Retina (tissue), 1 donor: ENCODE measurements at regions not wholly inside any gene's neighbourhood (a gene's known extent, or its start where the extent isn't known, plus 50 kb on each side); places are given as distances from the start of the nearest gene placed in this dataset.

ENCODE experiments used
- DNase-seq: peaks from one replicate; pipeline ENCODE4 v3.0.0-alpha.2; 2016

DNA sequence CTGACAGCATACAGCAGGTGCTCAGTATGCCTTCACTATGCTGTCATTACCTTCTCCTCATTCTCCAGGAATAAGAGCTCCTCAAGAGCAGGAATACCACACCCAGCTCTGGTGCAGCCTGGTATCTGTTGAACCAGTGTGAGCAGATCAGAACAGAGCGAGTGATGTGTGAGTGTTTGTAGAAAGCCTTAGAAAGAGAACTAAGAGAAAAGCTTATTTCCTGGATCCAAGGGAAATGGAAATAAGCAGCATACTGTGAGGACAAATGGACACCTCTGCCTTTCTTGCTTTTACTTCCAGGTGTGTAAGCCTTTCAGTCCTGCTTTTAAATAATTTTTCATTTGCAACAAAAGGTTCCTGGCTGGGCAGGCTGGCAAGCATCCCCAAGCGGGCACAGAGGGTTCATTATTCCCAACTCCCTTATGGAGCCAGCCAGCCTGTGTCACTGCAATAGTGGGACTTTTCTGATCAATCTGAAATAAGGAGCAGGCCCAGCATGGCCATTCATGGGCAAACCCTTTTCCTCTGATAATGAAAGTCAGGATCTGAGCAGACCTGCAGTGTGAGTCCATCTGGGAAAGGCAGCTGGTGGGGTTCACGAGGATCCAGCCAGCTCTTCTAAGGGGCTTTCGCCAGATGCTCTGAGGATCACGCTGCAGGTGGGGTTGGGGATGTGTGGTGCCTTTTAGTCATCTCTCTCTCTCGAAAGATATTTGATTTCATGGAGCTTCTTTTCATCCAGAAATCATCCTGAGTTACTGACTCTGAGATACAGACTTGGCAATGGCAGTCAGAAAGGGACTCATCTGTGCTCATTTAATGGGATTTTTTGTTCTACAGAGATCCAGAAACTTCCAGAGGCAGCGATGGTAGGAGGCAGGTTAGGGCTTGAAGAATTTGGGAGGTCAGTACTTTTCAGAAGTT is 594.9 kb upstream of the CFAP20DC start:
- DNase-seq = no peak

DNA sequence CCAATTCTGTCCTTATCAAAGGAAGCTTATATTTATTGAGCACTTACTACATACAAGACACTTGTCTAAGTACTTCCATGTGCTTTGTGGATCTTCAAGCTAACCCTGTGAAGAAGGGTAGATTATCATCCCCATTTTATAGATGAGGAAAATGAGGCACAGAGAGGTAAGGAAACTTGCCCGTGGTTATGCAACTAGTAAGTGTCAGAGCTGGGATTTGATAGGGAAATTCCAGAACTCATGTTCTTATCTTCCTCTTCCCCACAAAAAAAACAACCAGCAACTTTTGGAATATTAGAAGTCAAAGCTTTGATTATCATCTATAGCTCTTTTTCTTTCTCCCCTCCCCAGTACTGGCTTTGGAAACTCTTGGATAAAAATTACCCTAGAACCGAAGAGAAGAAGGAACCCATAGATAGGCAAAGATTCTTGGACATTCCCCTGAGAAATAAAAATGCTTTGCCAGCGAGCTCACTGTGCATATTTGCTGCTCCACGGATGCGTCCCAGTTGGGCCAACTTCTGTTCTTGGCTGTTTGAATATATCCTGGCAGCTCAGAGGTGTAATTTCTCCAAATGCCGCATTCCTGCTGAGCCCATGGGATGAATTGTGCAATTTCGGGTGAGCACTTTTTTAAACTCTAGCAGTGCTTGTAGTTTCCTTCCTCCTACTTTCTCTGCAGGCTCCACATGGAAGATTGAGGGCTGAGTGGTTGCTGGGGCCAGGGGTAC is 591.5 kb upstream of the CFAP20DC start:
- DNase-seq = no peak

DNA sequence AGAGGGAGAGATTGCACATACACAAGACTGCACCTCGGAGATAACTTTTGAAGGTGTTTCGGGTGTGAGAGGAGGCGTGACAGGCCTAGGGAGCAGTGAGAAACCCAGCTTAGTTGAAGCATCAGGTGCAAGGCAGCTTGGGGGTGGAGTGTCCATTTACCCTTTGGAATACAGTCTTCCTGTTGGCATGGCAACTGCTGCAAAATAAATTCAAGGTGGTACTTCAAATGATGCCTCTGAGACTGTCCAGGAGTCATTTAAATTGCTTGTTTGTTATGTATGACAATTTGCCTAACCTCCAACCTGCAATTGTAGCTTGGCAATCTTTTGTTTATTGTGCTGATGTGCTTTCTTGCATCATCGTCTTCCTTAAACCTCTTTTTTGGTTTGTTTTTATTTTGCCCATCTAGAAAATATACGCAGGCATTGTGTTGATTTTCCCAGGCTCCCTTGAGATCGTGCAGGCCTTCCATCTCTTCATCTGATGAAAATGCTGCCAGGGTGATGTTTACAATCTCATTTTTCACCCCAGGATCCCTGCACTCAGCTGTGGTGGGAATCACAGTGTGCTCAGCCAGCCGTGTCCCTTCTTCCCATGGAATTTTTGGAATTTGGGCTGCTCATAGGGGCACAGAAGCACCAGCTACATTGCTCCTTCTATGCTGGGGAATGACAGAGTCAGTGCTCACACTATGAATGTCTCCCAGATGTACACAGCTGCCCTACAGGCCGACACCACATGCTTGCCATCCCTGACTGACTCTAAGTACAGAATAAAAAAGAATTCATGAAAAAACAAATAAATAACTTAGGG is 583.1 kb upstream of the CFAP20DC start:
- DNase-seq = no peak

DNA sequence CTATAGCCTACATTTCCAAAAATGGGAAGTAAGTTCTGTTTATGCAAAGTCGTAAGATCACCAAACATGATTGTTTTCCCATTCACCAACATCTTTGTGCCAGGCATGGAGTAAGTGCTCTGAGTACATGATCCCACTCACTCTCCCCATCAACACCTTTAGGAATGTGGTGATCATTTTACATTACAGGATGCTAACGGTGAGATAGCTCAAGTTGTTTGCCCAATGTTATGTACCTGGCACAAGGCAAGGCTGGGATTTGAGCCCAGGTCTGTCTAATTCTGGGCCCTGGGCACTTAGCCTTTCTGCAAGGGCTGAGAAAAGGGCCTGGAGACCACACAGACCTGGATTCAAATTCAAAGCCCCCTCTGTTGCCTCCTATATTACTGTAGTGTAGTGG is 581.7 kb upstream of the CFAP20DC start:
- no peak for DNase-seq

DNA sequence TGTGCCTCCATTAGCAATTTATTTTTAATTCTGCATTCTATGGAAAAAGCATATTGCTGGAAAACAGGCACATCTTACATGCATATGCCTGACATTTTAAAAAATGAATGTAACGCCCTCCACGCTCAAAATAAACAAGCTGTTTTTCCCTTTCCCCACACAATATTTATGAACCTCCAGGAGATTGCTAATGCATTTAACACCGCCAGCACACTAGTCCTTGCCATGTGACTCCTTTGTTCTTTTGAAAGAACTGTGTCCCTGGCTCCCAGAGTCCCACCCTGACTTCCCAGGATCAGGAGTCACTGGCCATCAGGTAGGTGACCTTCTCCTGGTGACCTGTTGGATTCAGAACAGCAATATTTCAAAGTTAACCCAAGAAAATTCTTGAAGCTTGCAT is 571.2 kb upstream of the CFAP20DC start:
- DNase-seq = no peak

DNA sequence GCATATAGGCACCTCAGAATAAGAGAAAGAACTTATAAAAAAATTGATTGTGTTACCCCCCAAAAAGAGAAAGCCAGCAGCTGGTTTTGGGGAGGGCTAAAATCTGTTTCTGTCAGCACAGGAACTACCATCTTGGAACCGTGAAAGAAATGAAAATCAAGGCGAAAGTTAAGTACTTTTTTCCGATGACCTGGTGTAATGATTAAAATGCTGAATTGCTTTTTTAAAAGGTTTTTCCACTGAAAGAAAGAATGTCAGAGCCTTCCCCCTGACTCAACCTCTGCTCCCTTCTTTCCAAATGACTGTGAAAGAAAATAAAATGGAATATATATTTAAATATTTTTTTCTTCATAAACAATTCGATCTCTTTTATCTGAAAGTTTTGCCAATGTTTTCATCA is 570.5 kb upstream of the CFAP20DC start:
- DNase-seq = no peak

DNA sequence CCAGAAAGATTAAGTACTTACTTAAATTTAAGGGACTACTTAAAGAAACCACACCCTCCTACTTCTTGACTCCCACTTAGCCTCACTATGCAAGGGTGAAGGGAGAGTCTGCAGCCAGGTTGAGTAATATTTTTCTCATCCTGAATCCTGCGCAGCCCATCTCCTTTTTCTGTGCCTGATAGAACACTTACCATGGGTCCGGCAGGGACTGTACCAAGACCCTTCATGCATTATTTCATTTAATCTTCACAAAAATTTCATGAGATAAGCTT is 562.6 kb upstream of the CFAP20DC start:
- DNase-seq = no peak

DNA sequence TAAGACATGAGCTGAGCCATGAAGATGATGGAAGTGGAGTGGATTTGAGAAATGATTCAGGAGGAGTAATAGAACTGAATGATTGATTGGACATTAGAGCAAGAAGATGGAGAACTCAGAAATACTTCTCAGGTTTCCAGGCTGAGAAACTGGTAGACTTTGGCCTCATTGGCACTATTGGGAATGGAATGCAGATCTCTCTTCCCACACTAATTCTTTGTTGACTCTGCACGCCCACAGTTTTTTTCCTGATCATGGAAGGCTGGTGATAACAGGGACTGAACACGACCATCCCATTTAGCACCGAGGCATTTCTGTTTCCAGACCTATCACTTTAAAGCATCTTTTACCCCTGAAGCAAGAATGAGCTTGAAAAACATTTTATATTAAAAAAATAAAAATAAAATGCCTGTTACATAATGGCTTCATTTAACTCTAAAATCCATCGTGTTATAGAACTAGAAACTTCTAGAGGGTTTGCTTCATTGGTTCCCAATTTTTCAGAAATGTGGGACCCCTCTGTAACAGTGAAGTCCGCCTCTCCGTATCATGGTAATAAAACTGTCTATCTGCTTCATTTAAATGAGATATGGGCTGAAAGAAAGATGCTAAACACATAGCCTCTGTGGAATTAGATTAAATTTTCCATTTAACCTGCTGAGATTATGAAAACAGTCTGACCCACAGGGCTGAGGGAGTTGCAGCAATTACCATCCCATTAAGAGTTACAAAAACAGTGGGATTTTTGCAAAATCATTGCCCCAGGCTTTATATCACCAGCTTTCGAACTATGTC is 562.0 kb upstream of the CFAP20DC start:
- no peak for DNase-seq

DNA sequence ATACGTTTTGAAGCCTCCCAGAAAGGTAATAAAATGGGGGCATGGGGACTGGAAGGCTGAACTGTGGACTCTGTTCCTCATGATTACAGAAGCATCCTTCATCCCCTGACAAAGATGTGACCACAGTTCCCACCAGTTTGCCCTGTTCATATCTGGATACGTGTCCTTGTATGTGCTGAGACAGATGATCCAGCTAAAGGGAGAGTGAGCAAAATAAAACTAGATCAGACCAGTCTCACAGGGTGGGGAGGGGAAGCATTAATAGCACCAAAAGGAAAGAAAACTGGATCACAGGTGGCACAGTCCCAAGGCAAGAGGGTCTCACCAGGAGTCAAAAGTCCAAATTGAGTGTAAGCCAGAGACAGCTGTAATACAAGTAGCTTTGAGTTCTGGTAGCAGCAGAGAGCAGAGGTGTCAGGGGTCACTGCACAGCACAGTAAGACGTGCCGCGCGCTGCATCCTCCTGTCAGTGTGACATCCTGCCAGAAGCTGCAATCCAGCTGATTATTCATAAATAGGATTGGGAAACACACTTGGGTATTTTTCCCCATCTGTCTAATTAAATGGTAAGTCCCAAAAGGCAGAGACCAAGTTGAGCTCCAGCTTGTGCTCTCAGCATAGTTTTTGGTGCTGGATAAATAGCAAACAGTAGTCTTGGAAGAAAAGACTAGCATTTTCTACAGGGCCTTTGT is 560.0 kb upstream of the CFAP20DC start:
- DNase-seq = peak; percentile 67

DNA sequence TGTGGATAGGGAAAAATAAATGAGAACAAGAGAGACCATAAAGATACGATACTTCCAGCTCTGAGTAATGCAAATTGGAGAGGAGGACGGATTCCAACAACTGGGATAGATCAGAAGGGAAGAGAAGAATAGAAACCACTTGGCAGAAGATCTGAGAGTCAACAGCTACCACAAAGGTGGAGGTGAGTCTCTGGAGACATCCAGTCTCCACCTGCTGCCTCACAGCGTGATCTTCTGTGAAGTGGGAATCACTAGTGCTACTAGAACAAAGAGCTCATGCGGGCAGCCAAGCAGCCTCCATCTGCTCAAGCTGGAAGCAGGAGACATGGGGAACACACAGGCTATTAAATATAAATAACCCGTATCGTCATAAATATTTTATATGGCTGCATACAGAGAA is 558.5 kb upstream of the CFAP20DC start:
- DNase-seq = no peak

DNA sequence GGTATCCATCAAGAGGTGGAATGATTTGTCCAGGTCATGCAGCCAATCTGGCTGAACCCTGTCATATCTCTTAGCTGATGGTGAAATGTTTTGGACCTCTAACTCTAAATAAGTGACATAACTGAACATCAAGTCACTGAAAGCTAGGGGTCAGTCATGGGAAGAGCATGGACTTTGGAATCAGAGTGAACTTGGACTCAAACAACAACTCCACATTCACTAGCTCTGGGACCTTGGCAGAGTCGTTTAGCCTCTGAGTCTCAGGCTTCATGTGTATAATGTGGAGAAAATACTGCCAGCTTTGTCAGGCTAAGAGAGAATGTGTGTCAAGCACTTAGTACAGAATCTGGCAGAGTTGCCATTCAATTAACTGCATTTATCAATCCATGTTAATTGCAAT is 557.8 kb upstream of the CFAP20DC start:
- DNase-seq = no peak

DNA sequence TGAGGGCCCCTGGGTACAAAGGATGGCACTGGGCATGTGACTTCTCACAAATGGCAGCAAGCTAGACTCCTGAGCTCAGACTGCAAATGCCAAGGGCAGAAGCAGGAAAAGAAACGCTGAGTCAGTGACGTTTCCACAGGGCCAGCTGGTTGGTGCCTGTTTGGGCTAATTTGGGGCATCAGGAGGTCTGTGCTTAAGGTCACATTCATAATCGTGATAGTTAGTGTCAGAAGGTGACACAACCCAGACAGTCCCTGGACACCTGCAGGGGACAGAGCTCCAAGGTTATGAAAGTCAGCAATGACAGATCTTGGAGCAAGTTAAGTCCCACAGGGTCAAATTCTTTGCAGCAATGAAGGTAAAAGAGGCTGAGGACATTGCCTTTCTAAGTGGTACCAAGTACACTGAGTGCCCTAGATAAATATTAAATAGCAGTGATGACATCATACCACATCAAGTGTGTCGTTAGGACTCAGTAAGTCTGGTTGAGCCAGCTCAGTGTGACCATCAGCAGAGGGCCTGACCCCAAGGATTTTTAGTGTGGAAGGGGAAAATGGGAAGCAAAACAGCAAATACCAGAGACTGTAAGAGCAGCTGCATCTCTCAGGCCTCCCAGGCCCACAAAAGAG is 556.9 kb upstream of the CFAP20DC start:
- DNase-seq = no peak

DNA sequence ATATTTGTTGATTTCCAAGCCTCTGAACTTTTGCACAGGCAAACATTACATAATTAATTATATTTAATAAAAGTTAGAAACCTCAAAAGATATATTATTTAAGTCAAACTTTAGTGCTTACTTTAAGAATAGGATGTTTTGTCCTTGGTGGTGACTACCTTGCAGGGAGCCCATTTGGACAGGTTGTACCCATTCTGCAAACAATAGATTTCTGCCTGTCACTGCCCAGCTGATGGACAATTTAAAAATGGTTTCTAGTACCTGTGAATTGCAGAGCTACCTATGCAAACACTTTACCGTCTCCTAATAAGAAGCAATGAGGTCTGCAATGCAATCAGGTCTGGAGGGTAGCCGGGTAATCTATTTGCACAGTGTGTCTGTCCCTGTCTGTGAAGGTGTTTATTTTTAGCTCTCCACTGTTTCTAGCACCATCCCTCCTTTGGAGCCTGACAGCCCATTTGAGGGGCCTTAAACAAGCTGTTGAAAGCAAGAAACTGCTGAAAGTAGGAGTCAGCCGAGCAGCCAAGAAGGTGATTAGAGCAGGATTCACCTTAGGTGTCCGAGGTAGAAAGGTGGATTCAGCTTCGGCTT is 556.2 kb upstream of the CFAP20DC start:
- DNase-seq = no peak

DNA sequence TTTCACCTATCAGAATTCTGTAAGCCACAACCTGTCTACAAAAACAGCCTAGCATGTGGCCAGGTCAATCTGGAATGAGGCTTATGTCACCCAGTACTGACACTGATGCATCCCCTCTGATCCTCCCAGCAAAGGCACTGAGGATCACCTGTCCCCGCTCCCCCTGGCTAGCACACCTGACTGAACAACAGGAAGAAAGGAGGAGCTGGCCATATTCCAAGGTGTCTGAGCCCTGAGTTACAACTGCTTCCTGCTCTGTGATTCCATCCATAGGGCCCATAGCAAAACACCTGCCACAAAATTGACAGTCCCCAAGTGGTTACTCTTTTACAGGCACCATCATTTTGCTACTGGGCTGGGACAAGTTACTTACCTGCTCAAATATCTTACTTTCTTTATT is 555.5 kb upstream of the CFAP20DC start:
- no peak for DNase-seq

DNA sequence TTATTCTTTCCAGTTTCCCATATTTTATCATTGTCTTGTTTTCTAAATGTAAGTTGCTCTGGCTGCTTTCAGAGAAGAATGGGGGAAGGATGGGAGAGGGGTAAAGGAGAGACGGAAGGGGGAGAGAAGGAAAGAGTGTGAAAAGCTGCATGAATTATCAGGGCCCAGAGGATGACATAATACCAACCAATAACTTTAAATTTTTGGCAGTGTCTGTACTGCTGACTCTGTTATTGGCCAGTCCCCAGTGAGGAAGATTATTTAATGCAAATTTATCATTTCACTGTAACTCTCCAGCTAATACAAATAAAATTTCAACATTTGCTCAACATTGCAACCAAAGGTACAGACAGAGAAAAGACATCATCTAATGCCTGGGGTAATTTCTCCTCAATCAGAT is 551.7 kb upstream of the CFAP20DC start:
- no peak for DNase-seq

DNA sequence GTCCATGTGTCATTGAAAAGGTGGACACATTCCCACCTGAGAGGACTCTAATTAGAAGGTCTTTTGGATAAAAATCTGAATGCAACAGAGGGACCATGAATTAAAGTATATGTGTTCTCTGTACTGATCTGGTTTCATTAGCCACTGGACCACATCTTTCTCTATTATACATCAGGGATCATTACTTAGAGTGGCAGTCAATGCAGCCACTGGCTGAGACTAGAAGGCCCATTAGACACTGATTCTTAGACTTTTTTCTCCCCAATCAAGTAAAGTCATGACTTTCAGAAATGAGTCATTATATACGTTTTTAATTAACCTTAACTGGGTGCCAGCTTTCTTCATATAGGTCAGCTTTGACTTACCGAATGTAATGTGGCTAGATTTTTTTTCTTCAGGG is 550.8 kb upstream of the CFAP20DC start:
- DNase-seq = no peak

DNA sequence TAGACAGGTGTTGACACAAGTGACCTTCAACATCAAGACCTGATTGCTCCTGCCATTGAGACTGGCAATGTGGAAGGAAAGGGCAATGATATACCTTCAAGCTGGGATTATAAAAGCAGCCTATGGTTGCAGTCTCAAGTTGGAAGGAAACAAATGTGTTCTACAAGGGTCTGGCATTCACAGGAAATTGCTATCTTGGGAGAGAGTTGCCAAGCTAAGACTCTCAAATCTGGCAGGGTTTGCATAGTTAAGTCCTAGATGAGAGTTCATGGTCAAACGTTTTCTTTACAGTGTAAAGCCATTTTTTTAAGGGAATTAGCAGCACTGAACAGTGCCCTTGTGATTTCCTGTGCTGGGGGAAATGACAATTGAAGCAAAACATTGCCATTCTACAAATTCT is 546.9 kb upstream of the CFAP20DC start:
- no peak for DNase-seq

DNA sequence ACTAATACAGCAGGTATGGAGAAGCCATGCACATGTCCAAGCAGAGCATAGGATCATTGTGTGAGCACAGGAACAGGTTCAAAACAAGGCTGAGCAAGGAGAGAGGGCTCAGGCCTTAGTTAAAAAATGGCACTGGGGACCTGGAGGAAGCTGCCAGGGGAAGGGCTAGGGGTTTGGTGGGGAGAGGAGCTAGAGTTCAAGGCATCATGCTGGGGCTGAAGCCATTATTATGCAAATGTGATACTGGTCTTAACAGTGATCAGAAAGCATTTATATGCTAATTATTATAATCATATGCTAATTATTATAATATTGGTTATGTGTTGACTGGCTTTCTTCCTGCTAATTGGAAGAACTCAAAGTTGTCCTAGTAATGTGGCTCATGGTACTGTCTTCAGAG is 546.0 kb upstream of the CFAP20DC start:
- no peak for DNase-seq

DNA sequence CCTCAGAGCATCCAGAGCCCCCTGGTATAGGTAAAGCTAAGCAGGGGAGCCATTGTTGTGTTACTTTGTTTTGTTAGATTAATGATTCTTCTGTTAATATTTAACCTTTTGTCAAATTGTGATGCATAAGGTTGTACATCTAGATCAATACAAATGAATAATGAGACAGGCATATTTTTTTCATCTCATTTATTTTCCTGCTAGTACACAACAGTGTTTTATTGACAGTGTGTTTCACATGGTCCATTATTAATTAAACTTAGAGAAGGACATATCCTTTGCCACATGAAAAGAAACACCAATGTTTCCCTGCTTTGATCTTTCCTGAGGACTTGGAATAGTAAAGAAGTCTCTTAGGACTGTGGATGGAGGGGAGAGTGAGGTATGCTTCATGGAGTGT is 543.6 kb upstream of the CFAP20DC start:
- DNase-seq = no peak

DNA sequence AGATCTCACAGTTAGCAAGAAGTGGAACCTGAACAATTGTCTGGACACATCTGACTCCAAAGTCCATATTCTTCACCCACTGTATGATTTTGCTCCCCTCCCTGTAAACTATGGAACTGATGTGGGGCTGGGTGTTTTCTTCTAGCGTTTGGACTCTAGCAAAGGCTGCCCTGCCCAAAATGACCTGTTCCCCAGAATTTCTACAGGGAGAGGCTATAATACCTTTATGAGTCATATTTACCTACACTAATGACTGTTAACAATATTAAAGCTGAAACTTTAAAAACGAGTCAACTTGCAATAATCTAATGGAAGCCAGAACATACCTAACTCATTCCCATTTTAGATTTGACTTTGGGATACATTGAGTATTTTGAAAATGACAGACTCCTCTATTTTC is 531.2 kb upstream of the CFAP20DC start:
- no peak for DNase-seq

DNA sequence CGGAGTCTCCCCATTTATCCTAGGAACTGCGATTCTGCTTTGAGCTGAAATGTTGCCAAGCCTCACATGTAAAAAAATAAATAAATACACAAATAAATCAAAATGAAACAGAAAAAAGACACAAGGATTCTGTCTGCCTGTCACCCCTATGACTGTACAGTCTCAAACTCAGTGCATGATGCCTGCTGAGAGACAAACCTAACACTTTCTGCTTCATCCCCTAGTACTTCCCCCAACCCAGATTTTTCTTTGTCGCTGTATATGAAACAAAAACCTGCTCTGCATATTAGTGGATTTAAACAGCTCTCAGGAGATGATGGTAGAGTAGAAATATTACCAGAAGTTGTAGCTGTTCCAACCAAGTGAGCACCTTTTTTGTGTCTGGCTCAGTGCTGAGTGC is 530.7 kb upstream of the CFAP20DC start:
- no peak for DNase-seq
